ENCODE measurements at regions not wholly inside any gene's neighbourhood (a gene's known extent, or its start where the extent isn't known, plus 50 kb on each side); places are given as distances from the start of the nearest gene placed in this dataset.

DNA sequence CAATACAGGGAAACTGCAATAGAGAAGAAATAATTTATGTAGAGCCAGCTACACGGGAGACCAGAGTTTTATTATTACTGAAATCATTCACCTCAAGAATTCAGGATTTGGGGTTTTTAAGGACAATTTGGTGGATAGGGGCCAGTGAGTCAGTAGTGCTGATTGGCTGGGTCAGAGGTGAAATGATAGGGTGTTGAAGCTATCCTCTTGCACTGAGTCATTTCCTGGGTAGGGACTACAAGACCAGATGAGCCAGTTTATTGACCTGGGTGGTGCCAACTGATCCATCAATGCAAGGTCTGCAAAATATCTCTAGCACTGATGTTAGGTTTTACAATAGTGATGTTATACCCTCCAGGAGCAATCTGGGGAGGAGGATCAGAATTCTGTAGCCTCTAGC is 486.3 kb downstream of the LRIG3 start (continued):
- TF ChIP-seq, protein P1, sequence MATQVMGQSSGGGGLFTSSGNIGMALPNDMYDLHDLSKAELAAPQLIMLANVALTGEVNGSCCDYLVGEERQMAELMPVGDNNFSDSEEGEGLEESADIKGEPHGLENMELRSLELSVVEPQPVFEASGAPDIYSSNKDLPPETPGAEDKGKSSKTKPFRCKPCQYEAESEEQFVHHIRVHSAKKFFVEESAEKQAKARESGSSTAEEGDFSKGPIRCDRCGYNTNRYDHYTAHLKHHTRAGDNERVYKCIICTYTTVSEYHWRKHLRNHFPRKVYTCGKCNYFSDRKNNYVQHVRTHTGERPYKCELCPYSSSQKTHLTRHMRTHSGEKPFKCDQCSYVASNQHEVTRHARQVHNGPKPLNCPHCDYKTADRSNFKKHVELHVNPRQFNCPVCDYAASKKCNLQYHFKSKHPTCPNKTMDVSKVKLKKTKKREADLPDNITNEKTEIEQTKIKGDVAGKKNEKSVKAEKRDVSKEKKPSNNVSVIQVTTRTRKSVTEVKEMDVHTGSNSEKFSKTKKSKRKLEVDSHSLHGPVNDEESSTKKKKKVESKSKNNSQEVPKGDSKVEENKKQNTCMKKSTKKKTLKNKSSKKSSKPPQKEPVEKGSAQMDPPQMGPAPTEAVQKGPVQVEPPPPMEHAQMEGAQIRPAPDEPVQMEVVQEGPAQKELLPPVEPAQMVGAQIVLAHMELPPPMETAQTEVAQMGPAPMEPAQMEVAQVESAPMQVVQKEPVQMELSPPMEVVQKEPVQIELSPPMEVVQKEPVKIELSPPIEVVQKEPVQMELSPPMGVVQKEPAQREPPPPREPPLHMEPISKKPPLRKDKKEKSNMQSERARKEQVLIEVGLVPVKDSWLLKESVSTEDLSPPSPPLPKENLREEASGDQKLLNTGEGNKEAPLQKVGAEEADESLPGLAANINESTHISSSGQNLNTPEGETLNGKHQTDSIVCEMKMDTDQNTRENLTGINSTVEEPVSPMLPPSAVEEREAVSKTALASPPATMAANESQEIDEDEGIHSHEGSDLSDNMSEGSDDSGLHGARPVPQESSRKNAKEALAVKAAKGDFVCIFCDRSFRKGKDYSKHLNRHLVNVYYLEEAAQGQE (IDR thresholded peaks at IDR 0.05): no peak
- TF ChIP-seq CTCF (IDR thresholded peaks at IDR 0.05; ENCODE audit: low read depth, low read length, missing input control): no peak

GRCh38 chr12:58434726-58435125 is 485.6 kb downstream of the LRIG3 start:
- Histone ChIP-seq H3K27me3 (ENCODE audit: control insufficient read depth in 4 of 4, insufficient read depth in 4 of 4, low read length in 3 of 4) (no peaks in the 10 kb centered on the region), H3K9me3 (ENCODE audit: control insufficient read depth in 4 of 4, low read length in 3 of 4) (no peaks in the 10 kb centered on the region), H3K4me1 (ENCODE audit: control insufficient read depth in 4 of 4, insufficient read depth in 4 of 4, low read length in 3 of 4) (no peaks in the 10 kb centered on the region), H3K4me3 (ENCODE audit: low read depth in 1 of 3, low read length in 3 of 3) (no peak overlapping the region), H3K27ac (ENCODE audit: low read depth in 1 of 2, low read length in 2 of 2) (no peak overlapping the region), H3K9ac (ENCODE audit: low read depth in 1 of 2, low read length in 2 of 2) (no peak overlapping the region), H3K36me3 (ENCODE audit: control insufficient read depth in 4 of 4, insufficient read depth in 3 of 4, low read depth in 1 of 4, low read length in 3 of 4) (no peaks in the 10 kb centered on the region)
- no peak for DNase-seq (ENCODE audit: low spot score)
- TF ChIP-seq RAD21 (IDR thresholded peaks at IDR 0.05) (no peak), YY1 (IDR thresholded peaks at IDR 0.05) (no peak), JUND (IDR thresholded peaks at IDR 0.05) (no peak), TAF1 (conservative IDR thresholded peaks at IDR 0.05) (no peak), SP1 (IDR thresholded peaks at IDR 0.05) (no peak), EGR1 (IDR thresholded peaks at IDR 0.05; ENCODE audit: low read depth in 2 of 2) (no peak), NR2F2 (IDR thresholded peaks at IDR 0.05) (no peak), CTCF (IDR thresholded peaks at IDR 0.05; ENCODE audit: low read depth, low read length, missing input control) (no peak), FOXA1 (IDR thresholded peaks at IDR 0.05) (no peak), HNF4G (IDR thresholded peaks at IDR 0.05) (no peak), RXRA (IDR thresholded peaks at IDR 0.05) (no peak), GABPA (IDR thresholded peaks at IDR 0.05 in 1 of 2, conservative IDR thresholded peaks at IDR 0.05 in 1 of 2) (no peak), HNF4A (conservative IDR thresholded peaks at IDR 0.05) (no peak)
- TF ChIP-seq, protein P1 (IDR thresholded peaks at IDR 0.05): no peak
- TF ChIP-seq, protein P2, sequence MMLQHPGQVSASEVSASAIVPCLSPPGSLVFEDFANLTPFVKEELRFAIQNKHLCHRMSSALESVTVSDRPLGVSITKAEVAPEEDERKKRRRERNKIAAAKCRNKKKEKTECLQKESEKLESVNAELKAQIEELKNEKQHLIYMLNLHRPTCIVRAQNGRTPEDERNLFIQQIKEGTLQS (IDR thresholded peaks at IDR 0.05): no peak
- TF ChIP-seq, protein P3, sequence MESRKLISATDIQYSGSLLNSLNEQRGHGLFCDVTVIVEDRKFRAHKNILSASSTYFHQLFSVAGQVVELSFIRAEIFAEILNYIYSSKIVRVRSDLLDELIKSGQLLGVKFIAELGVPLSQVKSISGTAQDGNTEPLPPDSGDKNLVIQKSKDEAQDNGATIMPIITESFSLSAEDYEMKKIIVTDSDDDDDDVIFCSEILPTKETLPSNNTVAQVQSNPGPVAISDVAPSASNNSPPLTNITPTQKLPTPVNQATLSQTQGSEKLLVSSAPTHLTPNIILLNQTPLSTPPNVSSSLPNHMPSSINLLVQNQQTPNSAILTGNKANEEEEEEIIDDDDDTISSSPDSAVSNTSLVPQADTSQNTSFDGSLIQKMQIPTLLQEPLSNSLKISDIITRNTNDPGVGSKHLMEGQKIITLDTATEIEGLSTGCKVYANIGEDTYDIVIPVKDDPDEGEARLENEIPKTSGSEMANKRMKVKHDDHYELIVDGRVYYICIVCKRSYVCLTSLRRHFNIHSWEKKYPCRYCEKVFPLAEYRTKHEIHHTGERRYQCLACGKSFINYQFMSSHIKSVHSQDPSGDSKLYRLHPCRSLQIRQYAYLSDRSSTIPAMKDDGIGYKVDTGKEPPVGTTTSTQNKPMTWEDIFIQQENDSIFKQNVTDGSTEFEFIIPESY (IDR thresholded peaks at IDR 0.05): no peak
- TF ChIP-seq, protein P4, sequence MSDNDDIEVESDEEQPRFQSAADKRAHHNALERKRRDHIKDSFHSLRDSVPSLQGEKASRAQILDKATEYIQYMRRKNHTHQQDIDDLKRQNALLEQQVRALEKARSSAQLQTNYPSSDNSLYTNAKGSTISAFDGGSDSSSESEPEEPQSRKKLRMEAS (IDR thresholded peaks at IDR 0.05): no peak

All from liver (tissue), 7 donors.